Left renal pelvis (tissue), 4 donors: ENCODE measurements at regions not wholly inside any gene's neighbourhood (a gene's known extent, or its start where the extent isn't known, plus 50 kb on each side); places are given as distances from the start of the nearest gene placed in this dataset.

Source experiments
- DNase-seq, 4 donors: peaks; one replicate each; pipeline ENCODE4 v3.0.0-alpha.2; 2013; ENCODE audit warnings: low read depth in 4 of 4, low spot score in 3 of 4

DNA sequence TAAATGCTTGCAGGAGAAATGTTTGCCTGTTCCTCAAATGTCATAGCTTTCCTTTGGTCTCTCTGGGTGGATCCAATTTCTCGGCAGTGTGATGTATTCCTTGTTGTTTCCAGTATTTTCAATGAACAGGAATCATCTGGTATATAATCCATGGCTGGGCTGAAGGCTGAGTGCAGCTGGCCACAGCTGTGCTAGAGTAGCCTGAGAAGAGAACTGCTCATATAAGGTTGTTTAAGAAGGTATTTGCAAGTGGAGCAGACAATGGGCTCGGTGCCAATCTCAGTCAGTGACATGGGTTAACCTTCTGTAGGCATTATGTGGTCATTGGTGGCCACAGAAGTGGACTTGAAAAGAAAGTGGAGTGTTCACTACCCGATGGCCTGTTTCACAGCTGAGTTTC lies 390.3 kb downstream of the SPRY1 start:
- peak in 3 of 4 donors; percentile 38 to 64 (median 45) for DNase-seq

GRCh38 chr4:123787512-123788080 lies 391.0 kb downstream of the SPRY1 start:
- no peak for DNase-seq

DNA sequence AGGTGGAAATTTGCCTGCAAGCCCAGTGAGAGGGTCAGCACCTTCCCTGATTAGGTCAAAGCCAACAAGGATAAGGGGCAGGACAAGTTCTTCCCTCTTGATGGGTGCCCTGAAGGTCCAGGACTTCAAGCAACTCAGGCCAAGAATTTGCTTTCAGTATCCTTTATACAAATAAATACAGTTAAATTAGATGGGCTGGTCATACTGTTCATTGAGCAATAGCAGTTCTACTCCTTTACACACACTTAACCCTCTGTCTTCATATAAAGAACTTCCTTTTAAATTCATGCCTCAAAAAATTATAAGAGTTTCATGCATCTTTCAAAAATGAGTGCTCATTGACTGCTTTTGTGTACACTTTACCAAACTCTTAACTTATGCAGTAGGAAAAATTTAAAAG lies 392.0 kb downstream of the SPRY1 start:
- DNase-seq: no peak

DNA sequence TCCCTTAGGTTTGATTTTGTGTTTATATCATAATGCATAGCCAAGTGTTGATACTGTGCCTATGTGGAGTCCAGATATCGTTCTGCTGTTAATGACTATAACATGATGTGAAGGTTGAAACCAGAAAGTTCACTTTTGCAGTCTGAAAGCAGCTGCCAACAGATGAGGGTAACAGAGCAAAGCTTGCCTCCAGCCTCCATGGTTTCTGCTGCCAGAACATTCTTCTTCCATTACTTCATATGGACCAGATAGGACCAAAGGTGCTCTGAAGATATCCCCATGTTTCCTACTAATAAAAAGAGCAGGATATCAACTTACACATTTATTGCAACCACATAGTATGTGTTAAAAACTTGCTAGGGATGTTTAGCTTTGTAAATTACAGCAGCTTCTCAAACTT lies 394.1 kb downstream of the SPRY1 start:
- no peak for DNase-seq

DNA sequence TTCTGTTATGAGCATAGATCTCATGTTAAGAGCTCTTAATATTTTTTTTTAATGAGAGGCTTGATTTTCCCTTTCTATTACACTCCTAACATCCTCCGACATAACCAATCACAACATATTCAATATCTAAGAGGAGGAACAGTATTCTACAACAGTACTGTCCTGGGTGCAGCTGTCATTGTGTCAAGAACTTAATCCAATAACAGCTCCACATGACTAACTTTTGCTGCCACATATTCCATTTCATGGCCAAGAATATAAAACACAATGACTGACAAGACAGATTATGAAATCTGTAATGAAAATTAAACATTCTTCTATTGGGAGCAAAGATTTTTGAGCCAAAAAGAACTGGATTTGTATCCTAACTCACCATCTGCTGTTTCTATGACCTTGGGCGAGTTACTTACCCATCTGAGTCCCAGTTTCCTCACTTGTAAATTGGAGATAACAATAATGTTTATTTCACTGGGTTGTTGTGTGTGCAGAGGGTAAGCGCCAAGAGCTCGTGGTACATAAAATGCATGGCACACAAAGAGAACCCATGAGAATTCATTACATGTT lies 405.6 kb downstream of the SPRY1 start:
- no peak for DNase-seq

DNA sequence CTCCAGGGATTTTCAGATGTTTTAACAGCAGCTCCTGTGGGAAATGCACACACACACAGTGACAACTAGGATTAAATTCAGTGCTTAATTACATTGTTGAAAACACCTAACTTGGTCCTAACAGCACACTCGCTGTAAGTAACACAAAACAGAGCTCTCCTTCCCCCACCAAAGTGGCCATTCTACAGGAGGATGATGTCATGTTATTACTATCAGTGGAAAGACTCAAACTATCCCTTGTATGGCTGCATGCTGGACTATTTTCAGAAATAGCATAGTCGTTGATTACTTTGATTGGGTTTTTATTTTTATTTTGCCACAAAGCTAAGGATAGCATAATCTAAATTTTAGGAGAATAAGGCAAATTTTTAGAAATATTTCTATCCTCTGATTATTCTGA lies 406.3 kb downstream of the SPRY1 start:
- no peak for DNase-seq

DNA sequence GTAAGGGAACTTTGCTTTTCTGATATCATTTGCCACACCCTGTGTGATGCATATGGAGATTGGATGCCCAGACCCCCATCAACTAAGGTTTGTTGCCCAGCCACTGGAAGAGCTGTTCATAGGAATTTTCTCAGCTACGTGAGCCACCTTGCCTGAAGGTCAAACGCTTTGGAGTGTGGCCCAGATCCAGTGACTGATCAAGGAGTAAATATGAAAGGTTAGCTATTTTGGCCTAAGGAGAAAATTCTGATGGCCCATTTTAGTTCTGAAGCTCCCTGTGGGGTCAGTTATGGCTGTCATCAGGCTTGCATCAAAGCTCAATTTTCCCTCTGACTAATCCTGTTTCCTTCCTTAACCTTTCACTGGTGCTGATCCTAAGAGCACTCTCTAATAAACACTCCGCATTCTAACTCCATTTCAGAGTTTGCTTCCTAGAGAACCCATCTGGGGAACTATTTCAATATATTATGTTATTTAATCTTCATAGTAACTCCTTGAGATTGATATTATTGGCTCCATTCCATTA lies 407.7 kb downstream of the SPRY1 start:
- DNase-seq: no peak

- DNase-seq: no peak
Observed at GRCh38 chr4:123806056-123806455, 409.5 kb downstream of the SPRY1 start.

DNA sequence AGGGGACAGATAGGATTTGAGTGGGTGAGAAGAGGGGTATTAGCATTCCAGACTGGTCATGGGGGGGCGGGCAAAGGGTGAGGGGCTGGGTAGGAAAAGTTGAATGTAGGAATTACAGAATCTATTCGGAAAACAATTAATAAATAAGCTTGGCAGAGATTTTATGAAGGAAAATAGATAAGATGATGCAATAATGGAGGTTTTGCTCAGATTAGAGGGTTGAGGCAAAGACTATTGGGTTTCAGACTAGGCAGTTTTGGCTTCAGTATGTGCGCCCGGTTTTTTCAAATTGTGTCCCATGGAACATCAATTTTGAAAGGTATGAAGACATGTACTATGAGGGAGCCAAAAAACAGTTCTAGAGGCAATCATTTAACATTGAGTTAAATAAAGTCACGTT lies 410.6 kb downstream of the SPRY1 start:
- DNase-seq: no peak

DNA sequence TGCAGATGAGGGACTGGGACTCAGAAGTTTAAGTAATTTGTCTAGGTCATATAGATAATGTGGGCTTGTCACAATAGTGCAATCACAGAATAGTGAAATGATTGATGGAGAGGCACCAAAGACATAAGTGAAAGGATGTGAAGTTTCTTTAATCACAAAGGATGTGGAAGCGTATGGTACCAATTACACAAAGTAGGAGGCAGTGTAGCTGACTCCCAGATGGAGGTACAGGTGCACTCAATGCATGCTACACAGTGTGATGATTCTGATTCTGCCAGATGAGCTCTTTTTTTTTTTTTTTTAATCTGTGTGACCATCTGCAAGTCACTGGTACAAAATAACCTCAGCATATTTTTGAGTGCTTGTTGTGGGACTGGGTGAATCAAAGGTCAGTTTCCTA lies 411.3 kb downstream of the SPRY1 start:
- DNase-seq: no peak

DNA sequence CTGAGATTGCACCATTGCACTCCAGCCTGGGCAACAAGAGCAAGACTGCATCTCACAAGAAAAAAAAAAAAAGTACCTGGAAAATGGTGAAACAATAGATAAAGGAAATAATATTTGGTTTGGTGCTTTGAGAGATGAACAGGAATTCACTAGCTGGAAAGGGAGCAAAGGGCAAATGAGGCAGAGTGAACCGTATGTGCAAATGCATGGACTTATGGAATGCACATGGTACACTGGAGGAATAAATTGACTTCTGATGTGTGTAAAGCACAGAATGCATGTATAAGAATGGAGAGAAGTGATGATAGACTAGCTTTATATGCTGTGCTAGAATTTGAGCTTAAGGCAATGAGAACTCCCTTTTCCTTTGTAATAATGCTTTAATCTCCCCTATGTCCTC lies 413.3 kb downstream of the SPRY1 start:
- DNase-seq: no peak

DNA sequence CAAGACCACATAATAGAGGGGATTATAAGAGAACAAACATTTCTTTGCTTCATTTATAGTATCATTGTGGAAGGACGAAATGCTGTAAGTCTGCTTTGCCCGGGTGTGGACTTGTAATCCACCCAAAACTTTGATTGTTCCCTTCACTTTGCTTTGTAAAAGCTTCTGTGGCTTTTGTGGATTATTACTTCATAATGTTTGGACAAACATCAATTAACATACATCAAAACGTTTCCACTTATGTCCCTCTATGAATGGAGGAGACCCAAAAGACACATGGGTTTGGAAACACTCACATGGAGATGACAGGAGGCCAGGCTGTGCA lies 415.4 kb downstream of the SPRY1 start:
- DNase-seq: no peak

GRCh38 chr4:123813901-123814300 lies 417.3 kb downstream of the SPRY1 start:
- DNase-seq: no peak

DNA sequence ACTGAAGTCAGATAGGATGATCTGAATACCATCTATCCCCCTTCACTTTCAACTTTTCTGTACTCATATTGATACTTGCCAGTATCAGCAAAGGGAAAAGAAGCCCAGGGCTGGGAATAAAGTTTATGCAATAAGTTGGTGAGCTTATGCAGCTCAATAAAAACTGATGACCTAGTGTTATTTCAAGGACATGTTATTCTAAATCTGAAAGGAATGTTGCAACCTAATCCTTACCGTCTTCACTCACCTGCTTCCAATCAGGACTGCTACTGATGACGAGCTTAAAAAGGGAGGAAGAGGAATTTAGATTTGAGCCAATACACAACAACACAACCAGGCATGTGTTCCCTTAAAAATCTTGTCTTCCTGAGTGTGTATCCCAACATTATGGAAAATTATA lies 419.9 kb downstream of the SPRY1 start:
- no peak for DNase-seq

DNA sequence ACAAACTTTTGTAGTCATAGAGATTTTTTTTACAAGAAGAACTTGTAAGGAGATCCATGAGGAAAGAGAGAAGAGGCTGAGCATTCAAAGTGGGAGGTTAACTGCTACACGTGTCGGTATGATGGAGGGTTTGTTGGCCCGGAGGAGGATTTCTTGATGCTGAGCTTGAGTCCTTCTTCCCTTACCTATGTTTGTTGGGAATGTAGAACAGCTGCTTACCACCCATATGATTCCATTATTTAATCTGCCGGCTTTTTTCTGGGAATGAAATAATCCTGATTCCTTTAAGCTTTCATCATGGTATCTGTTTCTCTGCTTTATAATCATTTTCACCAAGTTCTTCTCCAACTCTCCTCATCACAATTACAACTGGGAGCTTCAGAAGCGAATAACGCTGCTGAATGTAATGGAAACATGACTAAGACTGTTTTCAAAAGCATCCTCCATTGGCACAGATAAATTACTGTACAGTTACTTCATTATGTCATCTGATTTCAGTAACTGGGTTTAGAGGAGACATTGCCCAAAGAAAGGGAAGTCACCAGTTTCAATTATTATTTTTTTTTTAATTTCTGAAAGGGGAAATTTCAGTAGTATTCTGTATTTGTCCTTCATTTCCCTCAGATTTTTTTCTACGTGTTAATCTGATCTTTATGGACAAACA lies 420.6 kb downstream of the SPRY1 start:
- no peak for DNase-seq

- DNase-seq: no peak
Observed at GRCh38 chr4:123819362-123820035, 422.9 kb downstream of the SPRY1 start.

GRCh38 chr4:123821861-123822260 lies 425.3 kb downstream of the SPRY1 start:
- DNase-seq: no peak

GRCh38 chr4:123822353-123822752 lies 425.8 kb downstream of the SPRY1 start:
- no peak for DNase-seq

GRCh38 chr4:123823244-123823643 lies 426.6 kb downstream of the SPRY1 start:
- no peak for DNase-seq

- no peak for DNase-seq
Observed at GRCh38 chr4:123824524-123824923, 427.9 kb downstream of the SPRY1 start.

- no peak for DNase-seq
Observed at GRCh38 chr4:123825596-123826291, 429.1 kb downstream of the SPRY1 start.
